ENCODE measurements at regions not wholly inside any gene's neighbourhood (a gene's known extent, or its start where the extent isn't known, plus 50 kb on each side); places are given as distances from the start of the nearest gene placed in this dataset.

- no peak for DNase-seq
- Mint-ChIP-seq H3K9me3 (no peaks in the 10 kb centered on the region), H3K36me3 (ENCODE audit: low read depth) (no peaks in the 10 kb centered on the region), H3K27ac (no peak overlapping the region), H3K27me3 (ENCODE audit: low read depth, poor library complexity) (no peaks in the 10 kb centered on the region), H3K4me1 (no peaks in the 10 kb centered on the region), H3K4me3 (no peak overlapping the region)
- no peak for TF ChIP-seq CTCF (IDR thresholded peaks at IDR 0.05)
Measured at GRCh38 chr21:27681038-27681437, 714.1 kb upstream of the ADAMTS5 start.

GRCh38 chr21:27680181-27680580 is 713.3 kb upstream of the ADAMTS5 start:
- Mint-ChIP-seq H3K27ac (no peak overlapping the region), H3K4me3 (no peak overlapping the region), H3K4me1 (no peaks in the 10 kb centered on the region), H3K9me3 (no peaks in the 10 kb centered on the region), H3K36me3 (ENCODE audit: low read depth) (no peaks in the 10 kb centered on the region), H3K27me3 (ENCODE audit: low read depth, poor library complexity) (no peaks in the 10 kb centered on the region)
- no peak for TF ChIP-seq CTCF (IDR thresholded peaks at IDR 0.05)
- no peak for DNase-seq

- DNase-seq = no peak
- Mint-ChIP-seq H3K27me3 (ENCODE audit: low read depth, poor library complexity) (no peaks in the 10 kb centered on the region), H3K27ac (no peak overlapping the region), H3K36me3 (ENCODE audit: low read depth) (no peaks in the 10 kb centered on the region), H3K4me3 (no peak overlapping the region), H3K9me3 (no peaks in the 10 kb centered on the region), H3K4me1 (no peaks in the 10 kb centered on the region)
- no peak for TF ChIP-seq CTCF (IDR thresholded peaks at IDR 0.05)
Measured at GRCh38 chr21:27678511-27678910, 711.6 kb upstream of the ADAMTS5 start.

- Mint-ChIP-seq H3K36me3 (ENCODE audit: low read depth) (no peaks in the 10 kb centered on the region), H3K27me3 (ENCODE audit: low read depth, poor library complexity) (no peaks in the 10 kb centered on the region), H3K9me3 (no peaks in the 10 kb centered on the region), H3K27ac (no peak overlapping the region), H3K4me1 (no peaks in the 10 kb centered on the region), H3K4me3 (no peak overlapping the region)
- TF ChIP-seq CTCF (IDR thresholded peaks at IDR 0.05) = no peak
- DNase-seq = no peak
Measured at GRCh38 chr21:27677546-27677945, 710.7 kb upstream of the ADAMTS5 start.

- H3K27me3 Mint-ChIP-seq (ENCODE audit: low read depth, poor library complexity) = no peaks in the 10 kb centered on the region
- no peak for DNase-seq
- H3K4me3 Mint-ChIP-seq = no peak overlapping the region
- no peak for TF ChIP-seq CTCF (IDR thresholded peaks at IDR 0.05)
- H3K4me1 Mint-ChIP-seq = no peaks in the 10 kb centered on the region
- no peaks in the 10 kb centered on the region for H3K9me3 Mint-ChIP-seq
- no peaks in the 10 kb centered on the region for H3K36me3 Mint-ChIP-seq (ENCODE audit: low read depth)
- H3K27ac Mint-ChIP-seq = no peak overlapping the region
Measured at GRCh38 chr21:27675306-27675705, 708.4 kb upstream of the ADAMTS5 start.

GRCh38 chr21:27674041-27674615 is 707.2 kb upstream of the ADAMTS5 start:
- Mint-ChIP-seq H3K4me1 (no peaks in the 10 kb centered on the region), H3K9me3 (no peaks in the 10 kb centered on the region), H3K36me3 (ENCODE audit: low read depth) (no peaks in the 10 kb centered on the region), H3K4me3 (no peak overlapping the region), H3K27me3 (ENCODE audit: low read depth, poor library complexity) (no peaks in the 10 kb centered on the region), H3K27ac (no peak overlapping the region)
- no peak for DNase-seq
- no peak for TF ChIP-seq CTCF (IDR thresholded peaks at IDR 0.05)

Measured in nephron progenitor cell (in vitro differentiated cells).